SK-N-SH (cell line): ENCODE measurements at regions not wholly inside any gene's neighbourhood (a gene's known extent, or its start where the extent isn't known, plus 50 kb on each side); places are given as distances from the start of the nearest gene placed in this dataset.

Source experiments
- MAX ChIP-seq: IDR thresholded peaks from 2 replicates; pipeline ENCODE4 v1.4.0; 2012; ENCODE audit warnings: low read depth
- RFX5 ChIP-seq: IDR thresholded peaks from 2 replicates; pipeline ENCODE4 v1.6.1; 2012; ENCODE audit warnings: mild to moderate bottlenecking, improper control_type of control experiment, low read length
- TCF12 ChIP-seq: IDR thresholded peaks from 2 replicates; pipeline ENCODE4 v1.4.0; 2012
- TEAD4 ChIP-seq: IDR thresholded peaks from 2 replicates; pipeline ENCODE4 v1.4.0; 2012; ENCODE audit warnings: mild to moderate bottlenecking, borderline replicate concordance; ENCODE audit not compliant: insufficient read depth
- USF2 ChIP-seq: fragments of 150-350 bp; IDR thresholded peaks from 2 replicates; pipeline ENCODE4 v1.6.1; 2017; ENCODE audit warnings: antibody characterized with exemption, low read length, low read depth, borderline replicate concordance
- TF ChIP-seq, protein P1 (sequence below): fragments of 200-600 bp; sonication (generic); IDR thresholded peaks from 2 replicates; pipeline ENCODE4 v1.6.1; 2017; ENCODE audit warnings: antibody characterized with exemption, mild to moderate bottlenecking, moderate library complexity

DNA sequence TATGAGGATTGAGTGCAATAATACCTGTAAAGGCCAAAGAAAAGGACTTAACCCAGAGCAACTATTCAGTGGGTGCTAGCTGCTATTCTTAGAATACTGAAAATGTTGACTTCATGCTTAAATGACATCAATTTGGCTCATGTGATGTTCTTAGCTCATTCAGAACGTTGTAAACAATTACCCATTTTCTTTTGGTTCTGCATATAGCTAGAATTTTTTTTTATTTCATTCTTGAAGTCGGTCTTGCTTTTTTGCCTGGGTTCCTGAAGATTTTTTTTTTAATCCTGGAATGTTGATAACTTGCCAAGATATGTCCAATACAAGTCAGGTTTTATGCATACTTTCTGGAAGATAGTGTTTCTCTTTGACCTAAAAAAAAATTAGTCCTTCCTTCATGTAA lies 772.0 kb downstream of the LTN1 start:
- TF ChIP-seq TEAD4 (no peak), USF2 (no peak), RFX5 (no peak), TCF12 (no peak), MAX (no peak)
- TF ChIP-seq, protein P1, sequence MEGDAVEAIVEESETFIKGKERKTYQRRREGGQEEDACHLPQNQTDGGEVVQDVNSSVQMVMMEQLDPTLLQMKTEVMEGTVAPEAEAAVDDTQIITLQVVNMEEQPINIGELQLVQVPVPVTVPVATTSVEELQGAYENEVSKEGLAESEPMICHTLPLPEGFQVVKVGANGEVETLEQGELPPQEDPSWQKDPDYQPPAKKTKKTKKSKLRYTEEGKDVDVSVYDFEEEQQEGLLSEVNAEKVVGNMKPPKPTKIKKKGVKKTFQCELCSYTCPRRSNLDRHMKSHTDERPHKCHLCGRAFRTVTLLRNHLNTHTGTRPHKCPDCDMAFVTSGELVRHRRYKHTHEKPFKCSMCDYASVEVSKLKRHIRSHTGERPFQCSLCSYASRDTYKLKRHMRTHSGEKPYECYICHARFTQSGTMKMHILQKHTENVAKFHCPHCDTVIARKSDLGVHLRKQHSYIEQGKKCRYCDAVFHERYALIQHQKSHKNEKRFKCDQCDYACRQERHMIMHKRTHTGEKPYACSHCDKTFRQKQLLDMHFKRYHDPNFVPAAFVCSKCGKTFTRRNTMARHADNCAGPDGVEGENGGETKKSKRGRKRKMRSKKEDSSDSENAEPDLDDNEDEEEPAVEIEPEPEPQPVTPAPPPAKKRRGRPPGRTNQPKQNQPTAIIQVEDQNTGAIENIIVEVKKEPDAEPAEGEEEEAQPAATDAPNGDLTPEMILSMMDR, result no peak
